ENCODE measurements at regions not wholly inside any gene's neighbourhood (a gene's known extent, or its start where the extent isn't known, plus 50 kb on each side); places are given as distances from the start of the nearest gene placed in this dataset.
"Not testable (repeated sequence)": the region's sequence is repeated elsewhere in the genome, so short reads cannot be mapped to it uniquely, and the experiment has no call there.

- no peak for DNase-seq (ENCODE audit: low spot score)
These were observed 70.4 kb downstream of the TDRD15 start for GRCh38 chr2:21194147-21194546.

- no peak for DNase-seq (ENCODE audit: low spot score)
These were observed 71.1 kb downstream of the TDRD15 start for GRCh38 chr2:21194858-21195271.

GRCh38 chr2:21195326-21195725 lies 71.6 kb downstream of the TDRD15 start:
- DNase-seq (ENCODE audit: low spot score) = no peak

GRCh38 chr2:21198637-21199036 lies 74.9 kb downstream of the TDRD15 start:
- no peak for DNase-seq (ENCODE audit: low spot score)

- no peak for DNase-seq (ENCODE audit: low spot score)
These were observed 80.2 kb downstream of the TDRD15 start for GRCh38 chr2:21203976-21204375.

GRCh38 chr2:21214085-21214484 lies 90.3 kb downstream of the TDRD15 start:
- DNase-seq (ENCODE audit: low spot score) = not testable (repeated sequence)

- DNase-seq (ENCODE audit: low spot score) = no peak
These were observed 93.7 kb downstream of the TDRD15 start for GRCh38 chr2:21217442-21217841.

GRCh38 chr2:21220930-21221329 lies 97.2 kb downstream of the TDRD15 start:
- DNase-seq (ENCODE audit: low spot score) = no peak

- no peak for DNase-seq (ENCODE audit: low spot score)
These were observed 99.8 kb downstream of the TDRD15 start for GRCh38 chr2:21223618-21224017.

GRCh38 chr2:21228041-21228895 lies 104.5 kb downstream of the TDRD15 start:
- DNase-seq (ENCODE audit: low spot score) = no peak

- no peak for DNase-seq (ENCODE audit: low spot score)
These were observed 105.5 kb downstream of the TDRD15 start for GRCh38 chr2:21229302-21229701.

GRCh38 chr2:21230140-21230539 lies 106.4 kb downstream of the TDRD15 start:
- DNase-seq (ENCODE audit: low spot score) = no peak

GRCh38 chr2:21231985-21232384 lies 108.2 kb downstream of the TDRD15 start:
- DNase-seq (ENCODE audit: low spot score) = no peak

- DNase-seq (ENCODE audit: low spot score) = no peak
These were observed 109.4 kb downstream of the TDRD15 start for GRCh38 chr2:21233194-21233593.

GRCh38 chr2:21234001-21234400 lies 110.2 kb downstream of the TDRD15 start:
- no peak for DNase-seq (ENCODE audit: low spot score)

GRCh38 chr2:21234464-21235120 lies 110.8 kb downstream of the TDRD15 start:
- no peak for DNase-seq (ENCODE audit: low spot score)

GRCh38 chr2:21239749-21240148 lies 116.0 kb downstream of the TDRD15 start:
- not testable (repeated sequence) for DNase-seq (ENCODE audit: low spot score)

- no peak for DNase-seq (ENCODE audit: low spot score)
These were observed 120.4 kb downstream of the TDRD15 start for GRCh38 chr2:21244161-21244560.

- no peak for DNase-seq (ENCODE audit: low spot score)
These were observed 121.8 kb downstream of the TDRD15 start for GRCh38 chr2:21245565-21245964.

- no peak for DNase-seq (ENCODE audit: low spot score)
These were observed 125.6 kb downstream of the TDRD15 start for GRCh38 chr2:21249367-21249766.

- no peak for DNase-seq (ENCODE audit: low spot score)
These were observed 126.9 kb downstream of the TDRD15 start for GRCh38 chr2:21250673-21251072.

- no peak for DNase-seq (ENCODE audit: low spot score)
These were observed 127.6 kb downstream of the TDRD15 start for GRCh38 chr2:21251216-21251980.

Data from SW480 (cell line).